GM23338 (cell line): ENCODE measurements at regions not wholly inside any gene's neighbourhood (a gene's known extent, or its start where the extent isn't known, plus 50 kb on each side); places are given as distances from the start of the nearest gene placed in this dataset.

Experiments used
- CTCF ChIP-seq, 2 experiments: fragments of 200-600 bp in 1 of 2; sonication (generic) in 1 of 2; conservative IDR thresholded peaks; 2 replicates each; pipeline versions ENCODE4 v1.5.1 to v1.6.1; 2016 to 2017; ENCODE audit warnings: antibody characterized with exemption in 2 of 2, low read depth in 2 of 2, mild to moderate bottlenecking in 2 of 2, moderate library complexity in 1 of 2
- ETS1 ChIP-seq: IDR thresholded peaks from 2 replicates; pipeline ENCODE4 v1.6.1; 2016; ENCODE audit warnings: antibody characterized with exemption
- EZH2 ChIP-seq: fragments of 200-600 bp; sonication (generic); IDR thresholded peaks from one replicate; pipeline ENCODE4 v1.8.0; 2017; ENCODE audit warnings: antibody characterized with exemption, mild to moderate bottlenecking, low read depth; ENCODE audit not compliant: unreplicated experiment
- EZH2phosphoT487 ChIP-seq: fragments of 200-600 bp; sonication (generic); IDR thresholded peaks from one replicate; pipeline ENCODE4 v1.8.1; 2018; ENCODE audit warnings: antibody characterized with exemption; ENCODE audit not compliant: unreplicated experiment
- POLR2AphosphoS5 ChIP-seq: IDR thresholded peaks from 2 replicates; pipeline ENCODE4 v1.6.1; 2016; ENCODE audit warnings: antibody characterized with exemption, low read depth
- REST ChIP-seq: IDR thresholded peaks from one replicate; pipeline ENCODE4 v1.6.1; 2018; ENCODE audit warnings: antibody characterized with exemption; ENCODE audit not compliant: unreplicated experiment

GRCh38 chr2:7226501-7226900 lies 309.3 kb downstream of the RNF144A start:
- no peak for TF ChIP-seq CTCF (conservative IDR thresholded peaks at IDR 0.05; ENCODE audit: low read depth in 2 of 2)
- no peak for TF ChIP-seq EZH2
- no peak for TF ChIP-seq EZH2phosphoT487
- no peak for TF ChIP-seq ETS1
- no peak for TF ChIP-seq POLR2AphosphoS5
- no peak for TF ChIP-seq REST
